ENCODE measurements at regions not wholly inside any gene's neighbourhood (a gene's known extent, or its start where the extent isn't known, plus 50 kb on each side); places are given as distances from the start of the nearest gene placed in this dataset.

- TF ChIP-seq POLR2A (IDR thresholded peaks at IDR 0.05; ENCODE audit: low read length) (no peak), GATA1 (IDR thresholded peaks at IDR 0.05; ENCODE audit: low read depth, low read length) (no peak)
Measured at GRCh38 chr13:42671502-42671901, 97.5 kb downstream of the TNFSF11 start.
